Vagina (tissue), 2 donors: ENCODE measurements at regions not wholly inside any gene's neighbourhood (a gene's known extent, or its start where the extent isn't known, plus 50 kb on each side); places are given as distances from the start of the nearest gene placed in this dataset.

Experiments
- DNase-seq, 2 donors: peaks; one replicate each; pipeline ENCODE4 v3.0.0-alpha.2; 2017; ENCODE audit errors: extremely low spot score in 2 of 2
- H3K27ac ChIP-seq: fragments of 200-600 bp; sonication (generic); one replicate; pipeline ENCODE4 v1.5.1; 2019
- H3K27me3 ChIP-seq: fragments of 200-600 bp; sonication (generic); one replicate; pipeline ENCODE4 v1.5.1; 2019
- H3K36me3 ChIP-seq, 2 donors: fragments of 200-600 bp; sonication (generic); one replicate each; pipeline ENCODE4 v1.5.1; 2017 to 2019
- H3K4me1 ChIP-seq: fragments of 200-600 bp; sonication (generic); one replicate; pipeline ENCODE4 v1.5.1; 2019
- H3K4me3 ChIP-seq, 2 donors: fragments of 200-600 bp; sonication (generic); 1 replicate in 1 of 2; 2 replicates in 1 of 2; pipeline ENCODE4 v1.5.1; 2016 to 2019
- H3K9me3 ChIP-seq: fragments of 200-600 bp; sonication (generic); one replicate; pipeline ENCODE4 v1.5.1; 2019
- CTCF ChIP-seq, 3 experiments: fragments of 450-650 bp in 2 of 3; fragments of 200-600 bp in 1 of 3; sonication (generic) in 1 of 3; IDR thresholded peaks; one replicate each; pipeline ENCODE4 v1.5.1; 2017 to 2019; ENCODE audit warnings: antibody characterized with exemption in 3 of 3, mild to moderate bottlenecking in 2 of 3, moderate library complexity in 2 of 3
- POLR2A ChIP-seq, 2 donors: fragments of 450-650 bp; IDR thresholded peaks; one replicate each; pipeline ENCODE4 v1.6.1; 2017; ENCODE audit warnings: antibody characterized with exemption in 2 of 2, mild to moderate bottlenecking in 2 of 2, moderate library complexity in 2 of 2
- POLR2AphosphoS5 ChIP-seq, 2 donors: sonication (generic); formaldehyde crosslinking; IDR thresholded peaks; one replicate each; pipeline ENCODE4 v1.9.0; 2017; ENCODE audit warnings: antibody characterized with exemption in 2 of 2, mild to moderate bottlenecking in 2 of 2, low read depth in 1 of 2; ENCODE audit not compliant: insufficient read depth in 1 of 2
- intact Hi-C: fragments of 100-400 bp; cut with DNase I; formaldehyde crosslinking; loops from one replicate; pipeline ENCODE4 v1.15.1; 2023

GRCh38 chr12:22982635-22983034, 357.7 kb downstream of the ETNK1 start:
- Histone ChIP-seq H3K36me3 (no peaks in the 10 kb centered on the region), H3K4me1 (no peaks in the 10 kb centered on the region), H3K27ac (no peak overlapping the region), H3K27me3 (no peaks in the 10 kb centered on the region), H3K4me3 (no peak overlapping the region), H3K9me3 (no peaks in the 10 kb centered on the region)
- DNase-seq: no peak
- intact Hi-C loops: no loop called here
- TF ChIP-seq POLR2A (IDR thresholded peaks at IDR 0.05) (no peak), POLR2AphosphoS5 (IDR thresholded peaks at IDR 0.05; ENCODE audit: insufficient read depth in 1 of 2, low read depth in 1 of 2) (no peak), CTCF (IDR thresholded peaks at IDR 0.05) (no peak)

GRCh38 chr12:22986997-22987396, 362.0 kb downstream of the ETNK1 start:
- DNase-seq: no peak
- H3K27ac ChIP-seq: no peak overlapping the region
- intact Hi-C loops: no loop called here
- H3K36me3 ChIP-seq: no peaks in the 10 kb centered on the region
- no peaks in the 10 kb centered on the region for H3K27me3 ChIP-seq
- TF ChIP-seq CTCF (IDR thresholded peaks at IDR 0.05) (no peak), POLR2AphosphoS5 (IDR thresholded peaks at IDR 0.05; ENCODE audit: insufficient read depth in 1 of 2, low read depth in 1 of 2) (no peak), POLR2A (IDR thresholded peaks at IDR 0.05) (no peak)
- H3K9me3 ChIP-seq: no peaks in the 10 kb centered on the region
- no peaks in the 10 kb centered on the region for H3K4me1 ChIP-seq
- no peak overlapping the region for H3K4me3 ChIP-seq

GRCh38 chr12:22990501-22990900, 365.5 kb downstream of the ETNK1 start:
- no peak overlapping the region for H3K4me3 ChIP-seq
- no peak overlapping the region for H3K27ac ChIP-seq
- H3K9me3 ChIP-seq: no peaks in the 10 kb centered on the region
- no peaks in the 10 kb centered on the region for H3K36me3 ChIP-seq
- TF ChIP-seq POLR2AphosphoS5 (IDR thresholded peaks at IDR 0.05; ENCODE audit: insufficient read depth in 1 of 2, low read depth in 1 of 2): no peak
- TF ChIP-seq CTCF (IDR thresholded peaks at IDR 0.05): no peak
- no peak for TF ChIP-seq POLR2A (IDR thresholded peaks at IDR 0.05)
- intact Hi-C loops: no loop called here
- H3K27me3 ChIP-seq: no peaks in the 10 kb centered on the region
- no peaks in the 10 kb centered on the region for H3K4me1 ChIP-seq
- no peak for DNase-seq

GRCh38 chr12:22991250-22991844, 366.4 kb downstream of the ETNK1 start:
- no peaks in the 10 kb centered on the region for H3K9me3 ChIP-seq

More at GRCh38 chr12:22991250-22991844, 366.4 kb downstream of the ETNK1 start:
- Histone ChIP-seq H3K27me3 (no peaks in the 10 kb centered on the region), H3K36me3 (no peaks in the 10 kb centered on the region), H3K4me1 (no peaks in the 10 kb centered on the region), H3K27ac (no peak overlapping the region), H3K4me3 (no peak overlapping the region)
- intact Hi-C loops: no loop called here
- DNase-seq: no peak
- TF ChIP-seq POLR2AphosphoS5 (IDR thresholded peaks at IDR 0.05; ENCODE audit: insufficient read depth in 1 of 2, low read depth in 1 of 2) (no peak), CTCF (IDR thresholded peaks at IDR 0.05) (no peak), POLR2A (IDR thresholded peaks at IDR 0.05) (no peak)
